COLO668 (cell line): ENCODE measurements at regions not wholly inside any gene's neighbourhood (a gene's known extent, or its start where the extent isn't known, plus 50 kb on each side); places are given as distances from the start of the nearest gene placed in this dataset.
"Not testable (repeated sequence)": the region's sequence is repeated elsewhere in the genome, so short reads cannot be mapped to it uniquely, and the experiment has no call there.

Experiments
- DNase-seq: peaks from one replicate; lab custom pipeline; 2025; ENCODE audit not compliant: unreplicated experiment; lab: John Stamatoyannopoulos, UW

DNA sequence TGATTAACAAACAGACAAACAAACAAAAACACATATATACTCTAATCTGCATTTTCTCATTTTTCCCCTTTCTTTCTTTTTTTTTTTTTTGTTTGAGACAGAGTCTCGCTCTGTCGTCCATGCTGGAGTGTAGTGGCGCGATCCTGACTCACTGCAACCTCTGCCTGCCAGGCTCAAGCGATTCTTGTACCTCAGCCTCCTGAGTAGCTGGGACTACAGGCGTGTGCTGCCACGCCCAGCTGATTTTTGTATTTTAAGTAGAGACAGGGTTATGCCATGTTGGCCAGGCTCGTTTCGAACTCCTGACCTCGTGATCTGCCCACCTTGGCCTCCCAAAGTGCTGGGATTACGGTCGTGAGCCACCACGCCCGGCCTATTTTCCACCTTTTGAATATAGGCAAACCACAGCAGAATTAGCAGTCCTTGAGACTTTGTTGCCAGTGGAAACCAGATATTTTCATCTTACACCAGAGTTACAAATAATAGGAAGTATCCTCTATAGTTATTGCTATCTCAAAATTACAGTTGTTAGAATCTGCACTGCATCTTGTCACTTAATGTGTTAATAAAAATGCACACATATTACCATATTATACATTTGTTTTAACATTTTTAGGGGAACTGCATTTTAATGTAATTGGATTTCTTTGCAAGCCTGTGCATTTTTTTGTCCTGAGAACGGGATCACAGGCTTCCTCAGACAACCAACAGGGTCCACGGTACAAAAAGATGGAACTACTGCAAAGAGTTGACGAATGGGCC, 208.2 kb upstream of the ZNF217 start:
- DNase-seq, result no peak

DNA sequence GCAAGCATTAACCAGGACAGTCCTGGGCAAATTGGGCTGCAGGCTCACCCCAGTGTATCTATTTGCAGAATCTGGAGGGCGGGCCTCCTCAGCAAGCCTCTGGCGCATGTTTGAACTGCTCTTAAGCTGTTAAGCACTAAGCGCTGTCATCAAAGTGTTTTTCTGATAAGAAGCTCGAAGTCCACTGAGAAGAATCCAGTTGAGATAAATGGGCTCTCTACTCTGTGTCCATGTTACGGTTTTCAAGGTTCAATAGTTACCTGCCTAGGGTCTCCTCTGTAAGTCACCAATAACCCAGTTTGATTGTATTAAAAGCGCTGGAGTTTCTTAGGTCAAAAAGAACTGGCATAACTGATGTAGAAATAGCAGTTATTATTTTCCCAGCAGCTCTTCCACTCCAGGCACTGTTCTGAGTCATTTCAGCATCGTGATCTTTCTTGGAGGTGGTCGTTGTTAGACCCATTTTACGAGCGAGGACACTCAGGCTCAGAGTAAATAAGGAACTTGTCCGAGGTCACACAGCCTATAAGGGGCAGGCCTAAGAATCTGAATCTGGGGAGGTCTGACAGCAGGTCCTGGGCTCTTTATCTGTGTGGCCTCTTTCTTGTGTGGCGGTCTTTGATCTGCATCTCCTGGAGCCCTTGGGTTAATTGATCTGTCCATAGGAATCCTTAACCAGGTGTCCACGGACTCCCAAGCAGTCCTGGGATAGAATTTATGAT, 207.4 kb upstream of the ZNF217 start:
- no peak for DNase-seq

DNA sequence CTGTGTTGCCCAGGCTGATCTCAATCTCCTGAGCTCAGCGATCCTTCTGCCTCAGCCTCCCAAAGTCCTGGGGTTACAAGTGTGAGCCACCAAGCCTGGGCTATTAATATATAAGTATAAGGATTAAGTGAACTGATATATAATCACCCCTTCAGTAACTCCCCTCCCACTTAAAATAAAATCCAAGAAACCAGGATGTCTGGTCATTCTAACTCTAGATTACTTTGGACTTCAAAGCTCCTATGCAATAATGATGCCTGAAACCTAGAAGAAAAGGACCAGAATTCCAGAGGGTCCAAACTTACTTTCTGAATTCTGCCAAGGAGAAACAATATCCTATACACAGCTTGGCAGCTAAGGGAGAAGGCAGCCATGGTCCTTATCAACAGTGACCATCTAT, 206.8 kb upstream of the ZNF217 start:
- DNase-seq, result no peak

DNA sequence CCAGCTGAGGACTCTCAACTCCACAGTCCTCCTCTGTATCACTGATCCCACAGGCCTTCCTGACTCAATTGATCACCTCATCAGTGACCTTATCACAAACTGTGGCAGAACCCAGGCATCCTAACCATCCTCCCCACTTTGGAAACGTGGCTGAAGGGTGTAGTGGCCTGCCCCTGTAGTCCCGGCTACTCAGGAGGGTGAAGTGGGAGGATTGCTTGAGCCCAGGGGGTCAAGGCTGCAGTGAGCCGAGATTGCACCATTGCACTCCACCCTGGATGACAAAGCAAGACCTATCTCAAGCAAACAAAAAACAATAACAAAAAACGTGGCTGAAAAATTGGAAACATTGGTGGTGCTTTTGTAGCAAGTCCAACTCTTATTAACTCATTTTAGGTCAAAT, 203.4 kb upstream of the ZNF217 start:
- DNase-seq, result no peak

DNA sequence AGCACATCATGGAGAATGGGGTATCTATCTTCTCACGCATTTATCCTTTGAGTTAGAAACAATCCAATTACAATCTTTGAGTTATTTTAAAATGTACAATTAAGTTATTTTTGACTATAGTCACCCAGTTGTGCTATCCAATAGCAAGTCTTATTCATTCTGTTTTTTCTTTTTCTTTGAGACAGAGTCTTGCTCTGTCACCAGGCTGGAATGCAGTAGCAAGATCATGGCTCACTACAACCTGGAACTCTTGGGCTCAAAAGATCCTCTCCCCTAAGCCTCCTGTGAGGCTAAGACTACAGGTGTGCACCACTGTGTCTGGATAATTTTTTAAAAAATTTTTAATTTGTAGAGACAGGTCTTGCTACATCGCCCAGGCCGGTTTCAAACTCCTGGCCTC, 201.5 kb upstream of the ZNF217 start:
- no peak for DNase-seq

DNA sequence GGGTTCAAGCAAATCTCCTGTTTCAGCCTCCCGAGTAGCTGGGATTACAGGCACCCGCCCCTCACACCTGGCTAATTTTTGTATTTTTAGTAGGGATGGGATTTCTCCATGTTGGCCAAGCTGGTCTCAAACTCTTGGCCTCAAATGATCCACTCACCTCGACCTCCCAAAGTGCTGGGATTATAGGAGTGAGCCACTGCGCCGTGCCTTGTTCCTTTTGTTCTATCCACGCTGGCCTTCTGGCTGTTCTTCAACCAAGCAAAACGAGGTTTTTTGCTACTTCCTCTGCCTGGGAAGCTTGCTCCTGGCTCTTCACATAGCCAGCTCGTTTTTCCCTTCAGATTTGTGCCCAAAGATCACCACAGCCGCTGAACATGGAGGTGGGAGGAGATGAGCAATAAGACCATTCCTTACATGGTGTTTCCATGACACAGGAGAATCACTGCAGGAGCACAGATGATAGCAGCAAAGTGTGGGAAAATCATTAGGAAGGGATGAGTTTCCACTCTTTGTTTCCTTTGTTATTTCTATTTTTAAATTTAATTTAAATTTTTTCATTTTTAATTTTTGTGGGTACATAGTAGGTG, 201.0 kb upstream of the ZNF217 start:
- DNase-seq, result no peak

DNA sequence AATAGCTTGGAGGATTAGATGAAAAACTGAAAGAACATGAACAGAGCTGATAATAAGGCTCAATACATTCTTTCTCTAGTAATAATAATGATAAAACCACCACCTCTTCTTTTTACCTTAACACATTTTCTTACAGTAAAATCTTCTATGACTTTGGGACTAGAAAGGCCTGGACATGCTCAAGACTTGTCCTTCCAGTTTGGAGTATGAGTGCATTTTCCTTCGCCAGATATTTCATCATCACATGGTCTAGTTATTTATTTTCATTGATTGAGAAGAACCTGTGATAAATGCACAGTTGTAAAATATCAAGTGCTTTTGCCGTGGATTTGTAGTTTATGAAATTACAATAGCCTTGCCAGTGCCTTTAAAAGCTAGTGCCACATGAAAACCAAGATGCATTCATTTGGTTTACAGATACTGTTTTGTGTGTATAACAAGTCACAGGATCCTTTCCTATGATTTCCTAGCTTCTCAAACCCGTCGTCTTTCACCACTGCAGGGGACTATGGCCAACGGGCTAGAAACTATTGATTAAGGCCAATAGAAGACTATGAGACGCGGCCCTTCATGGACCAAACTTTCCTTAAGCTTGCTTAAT, 200.2 kb upstream of the ZNF217 start:
- DNase-seq, result no peak

DNA sequence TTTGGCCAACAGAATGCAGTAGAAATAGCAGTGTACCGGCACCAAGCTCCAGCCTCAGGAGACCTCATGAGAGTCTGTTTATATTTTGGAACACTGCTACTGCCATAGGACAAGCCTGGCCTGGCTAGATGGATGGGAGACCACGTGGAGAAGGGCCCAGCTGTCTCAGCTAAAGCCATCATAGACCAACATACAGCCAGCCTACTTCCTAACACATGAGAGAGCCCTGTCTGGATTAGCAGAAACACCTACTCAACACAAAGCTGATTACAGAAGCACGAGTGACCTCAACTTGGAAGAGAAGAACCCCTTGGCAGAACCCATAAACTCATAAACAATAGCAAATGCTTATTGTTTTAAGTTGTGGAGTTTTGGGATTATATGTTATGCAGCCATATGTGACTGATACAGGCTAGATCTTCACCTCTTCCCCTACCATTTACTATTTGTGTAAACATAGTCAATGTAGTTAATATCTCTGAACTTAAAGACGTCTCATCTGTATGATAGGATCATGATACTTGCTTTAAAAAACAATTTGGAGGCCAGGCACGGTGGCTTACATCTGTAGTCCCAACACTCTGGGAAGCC, 199.4 kb upstream of the ZNF217 start:
- no peak for DNase-seq

DNA sequence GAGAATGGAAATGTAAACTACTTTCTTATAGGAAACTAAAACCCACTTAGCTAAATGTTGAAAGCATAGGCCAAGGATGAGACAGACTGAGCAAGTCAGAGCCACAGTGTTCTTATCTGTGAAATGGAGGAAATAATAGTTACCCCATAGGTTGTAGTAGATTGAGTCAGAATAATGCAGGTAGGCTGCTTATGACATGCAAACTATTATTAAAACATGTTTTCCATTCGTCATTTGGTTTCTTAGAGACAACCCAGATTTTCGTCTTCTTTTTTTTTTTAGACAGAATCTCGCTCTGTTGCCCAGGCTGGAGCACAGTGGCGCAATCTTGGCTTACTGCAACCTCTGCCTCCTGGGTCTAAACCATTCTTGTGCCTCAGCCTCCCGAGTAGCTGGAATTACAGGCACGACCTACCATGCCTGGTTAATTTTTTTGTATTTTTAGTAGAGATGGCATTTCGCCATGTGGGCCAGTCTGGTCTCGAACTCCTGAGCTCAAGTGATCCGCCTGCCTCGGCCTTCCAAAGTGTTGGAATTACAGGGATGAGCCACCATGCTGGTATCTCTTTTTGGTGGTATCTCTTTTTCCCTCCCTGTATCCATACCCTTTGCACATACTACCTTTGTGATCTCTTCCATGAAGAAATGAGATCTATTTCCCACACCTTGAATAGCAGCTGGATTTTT, 196.5 kb upstream of the ZNF217 start:
- DNase-seq, result no peak

DNA sequence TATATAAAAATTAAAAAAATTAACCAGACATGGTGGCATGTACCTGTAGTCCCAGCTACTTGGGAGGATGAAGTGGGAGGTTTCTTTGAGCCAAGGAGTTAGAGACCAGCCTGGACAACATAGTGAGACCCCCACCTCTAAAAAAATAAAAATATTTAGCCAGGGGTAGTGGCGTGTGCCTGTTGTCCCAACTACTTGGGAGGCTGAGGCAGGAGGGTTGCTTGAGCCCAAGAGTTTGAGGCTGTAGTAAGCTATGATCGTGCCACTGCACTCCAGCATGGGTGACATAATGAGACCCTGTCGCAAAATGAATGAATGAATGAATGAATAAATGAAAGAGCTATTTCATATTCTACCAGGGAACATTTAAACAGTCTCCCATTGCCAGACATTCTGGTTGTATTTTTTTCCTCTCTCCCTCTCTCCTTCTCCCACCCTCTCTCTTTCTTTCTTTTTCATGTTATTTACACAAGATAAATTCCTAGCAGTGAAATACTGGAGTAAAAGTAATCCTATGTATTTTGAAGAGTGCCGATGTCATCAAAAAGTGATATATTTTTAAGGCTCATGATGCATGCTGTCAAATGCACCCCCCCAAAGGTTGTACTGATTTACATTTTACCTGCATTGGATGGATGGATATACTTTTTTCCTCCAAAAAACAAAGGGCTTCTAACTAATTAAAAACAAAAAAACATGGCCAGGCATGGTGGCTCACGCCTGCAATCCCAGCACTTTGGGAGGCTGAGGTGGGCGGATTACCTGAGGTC, 194.8 kb upstream of the ZNF217 start:
- no peak for DNase-seq

DNA sequence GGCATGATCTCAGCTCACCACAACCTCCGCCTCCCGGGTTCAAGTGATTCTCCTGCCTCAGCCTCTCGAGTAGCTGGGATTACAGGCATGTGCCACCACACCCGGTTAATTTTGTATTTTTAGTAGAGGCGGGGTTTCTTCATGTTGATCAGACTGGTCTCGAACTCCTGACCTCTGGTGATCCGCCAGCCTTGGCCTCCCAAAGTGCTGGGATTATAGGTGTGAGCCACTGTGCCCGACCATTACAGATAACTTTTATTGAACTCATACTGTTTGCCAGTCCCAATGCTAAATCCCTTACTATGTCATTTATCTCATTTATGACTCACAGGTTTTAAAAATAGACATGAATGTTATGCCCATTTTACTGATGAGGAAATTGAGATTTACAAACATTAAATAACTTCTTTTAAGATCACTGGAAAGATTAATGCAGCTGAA, 193.9 kb upstream of the ZNF217 start:
- DNase-seq, result not testable (repeated sequence)

DNA sequence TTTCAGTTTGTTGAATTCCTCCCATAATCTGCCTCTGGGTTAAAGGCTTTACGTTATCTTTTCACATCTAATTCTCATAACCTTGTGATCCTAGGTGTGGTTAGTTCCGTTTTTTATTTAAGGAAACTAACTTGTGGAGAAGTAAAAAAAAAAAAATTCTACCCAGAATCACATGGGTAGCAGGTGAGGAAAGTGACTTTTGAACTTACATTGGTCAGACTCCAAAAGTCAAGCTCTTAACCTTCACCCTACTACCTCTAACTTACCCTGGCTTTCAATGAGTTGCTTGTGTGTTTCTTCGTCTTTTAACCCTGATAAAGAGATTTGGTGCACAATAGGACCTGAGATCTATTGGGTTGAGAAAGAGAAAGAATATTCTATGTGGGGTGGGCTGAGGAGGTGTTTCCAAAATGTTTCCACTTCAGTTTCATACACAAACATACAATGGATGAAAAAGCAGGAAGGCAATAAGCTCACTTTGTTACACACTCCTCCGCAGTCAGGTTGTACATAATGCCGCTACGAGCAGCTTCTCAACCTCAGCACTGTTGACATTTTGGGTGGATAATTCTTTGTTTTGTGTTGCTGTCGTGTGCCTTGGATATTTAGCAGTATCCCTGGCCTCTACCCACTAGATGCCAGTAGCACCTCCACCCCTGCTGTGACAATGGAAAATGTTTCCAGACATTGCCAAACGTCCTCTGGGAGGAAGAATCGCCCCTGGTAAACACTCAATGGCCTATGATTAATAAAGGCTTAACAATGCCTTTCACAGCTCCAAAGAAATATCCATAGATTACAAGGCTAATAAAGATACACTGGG, 193.0 kb upstream of the ZNF217 start:
- DNase-seq, result peak; percentile 14

DNA sequence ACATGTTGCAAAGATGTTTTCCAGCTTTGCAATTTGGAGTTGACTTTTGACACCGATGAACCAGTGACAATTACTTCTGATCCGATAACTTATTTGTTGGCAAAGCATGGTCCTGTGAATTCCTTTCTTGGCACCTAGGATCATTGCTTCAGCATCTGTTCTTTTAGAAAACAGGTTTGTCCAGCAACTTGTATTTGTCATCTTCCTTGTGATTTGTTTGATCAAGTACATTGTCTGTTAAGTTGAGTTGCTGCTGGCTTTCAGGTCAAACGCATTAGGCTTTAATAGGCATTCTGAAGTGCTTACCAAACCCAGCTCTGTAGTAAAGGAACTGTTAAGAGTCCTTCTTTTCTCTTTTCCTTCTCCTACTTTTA, 192.4 kb upstream of the ZNF217 start:
- no peak for DNase-seq

DNA sequence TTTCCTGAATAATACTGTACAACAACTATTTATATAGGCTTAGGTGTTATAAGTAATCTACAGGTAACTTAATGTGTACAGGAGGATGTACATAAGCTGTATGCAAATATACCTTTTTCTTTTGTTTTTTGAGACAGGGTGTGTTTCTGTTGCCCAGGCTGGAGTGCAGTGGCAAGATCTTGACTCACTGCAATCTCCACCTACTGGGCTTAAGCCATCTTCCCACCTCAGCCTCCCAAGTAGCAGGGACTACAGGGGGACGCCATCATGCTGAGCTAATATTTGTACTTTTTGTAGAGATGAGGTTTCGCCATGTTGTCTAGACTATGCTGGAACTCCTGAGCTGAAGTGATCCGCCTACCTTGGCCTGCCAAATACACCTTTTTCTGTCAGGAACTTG, 191.7 kb upstream of the ZNF217 start:
- no peak for DNase-seq

DNA sequence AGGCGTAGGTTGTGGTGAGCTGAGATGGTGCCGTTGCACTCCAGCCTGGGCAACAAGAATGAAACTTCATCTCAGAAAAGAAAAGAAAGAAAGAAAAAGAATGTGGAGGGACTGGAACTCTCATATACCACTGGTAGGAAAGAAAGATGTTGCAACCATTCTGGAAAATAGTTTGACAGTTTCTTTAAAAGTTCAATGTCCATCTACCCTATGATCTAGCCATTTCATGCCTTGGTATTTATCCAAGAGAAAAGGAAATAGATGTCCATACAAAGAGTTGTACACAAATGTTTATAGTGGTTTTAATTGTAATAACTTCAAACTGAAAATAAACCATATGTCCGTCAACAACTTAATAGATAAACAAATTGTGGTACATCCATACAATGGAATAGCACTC, 190.1 kb upstream of the ZNF217 start:
- DNase-seq, result no peak

DNA sequence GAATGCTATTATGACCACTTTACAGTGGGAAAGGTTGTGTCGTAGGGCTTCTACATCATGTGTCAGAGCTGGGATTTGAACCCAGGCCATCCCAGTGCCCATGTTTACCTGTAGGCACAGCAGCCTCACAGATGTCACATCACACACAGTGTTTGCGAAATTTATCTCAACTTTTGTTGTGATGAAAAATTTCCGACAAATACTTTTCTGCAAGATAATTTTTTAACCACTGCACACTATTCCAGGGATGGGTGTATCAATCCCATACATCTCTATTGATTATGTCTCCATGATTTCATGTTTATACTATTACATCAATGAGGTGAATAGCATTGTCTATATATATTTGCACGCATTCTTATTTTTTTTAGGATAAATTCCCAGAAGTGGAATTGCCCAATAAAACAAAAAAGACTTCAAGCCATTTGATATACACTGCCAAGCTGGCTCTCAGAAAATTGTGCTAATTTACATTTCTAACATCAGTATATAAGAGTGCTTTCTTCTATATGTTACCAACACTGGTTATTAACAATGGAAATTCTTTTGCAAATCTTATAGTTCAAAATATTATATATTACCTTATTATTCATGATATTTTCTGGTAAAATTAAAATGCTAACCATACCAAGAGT, 189.1 kb upstream of the ZNF217 start:
- no peak for DNase-seq

DNA sequence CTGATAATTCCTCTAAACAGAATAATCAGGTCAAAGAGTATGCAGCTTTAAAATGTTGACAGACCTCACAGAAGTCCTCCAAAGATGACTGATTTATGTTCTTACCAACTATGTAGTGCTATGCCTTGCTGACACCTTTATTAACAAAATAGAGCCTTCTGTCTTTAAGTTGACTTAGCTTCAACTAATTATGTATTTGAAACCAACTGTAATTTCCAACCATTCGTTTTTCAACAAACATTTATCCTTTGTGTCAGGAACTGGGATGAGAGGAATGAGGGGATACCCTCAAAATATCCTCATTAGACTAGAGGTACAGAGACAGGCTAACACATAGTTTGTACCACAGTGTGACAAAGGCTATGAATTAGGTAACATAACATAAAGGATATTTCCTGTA, 186.2 kb upstream of the ZNF217 start:
- no peak for DNase-seq

DNA sequence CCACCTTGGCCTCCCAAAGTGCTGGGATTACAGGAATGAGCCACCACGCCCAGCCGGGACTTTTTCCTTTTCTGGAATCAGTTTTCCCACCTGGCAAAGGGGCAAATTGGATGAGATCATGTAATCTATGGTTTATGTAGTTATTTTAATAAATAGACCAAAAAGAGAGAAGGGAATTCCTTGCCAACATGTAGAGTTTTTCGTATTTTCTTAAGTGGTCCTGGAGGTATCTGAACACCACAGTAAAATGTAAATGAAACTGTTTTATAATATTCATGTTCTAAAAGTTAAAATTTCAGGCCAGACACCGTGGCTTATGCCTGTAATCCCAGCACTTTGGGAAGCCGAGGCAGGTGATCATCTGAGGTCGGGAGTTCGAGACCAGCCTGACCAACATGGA, 185.1 kb upstream of the ZNF217 start:
- no peak for DNase-seq

DNA sequence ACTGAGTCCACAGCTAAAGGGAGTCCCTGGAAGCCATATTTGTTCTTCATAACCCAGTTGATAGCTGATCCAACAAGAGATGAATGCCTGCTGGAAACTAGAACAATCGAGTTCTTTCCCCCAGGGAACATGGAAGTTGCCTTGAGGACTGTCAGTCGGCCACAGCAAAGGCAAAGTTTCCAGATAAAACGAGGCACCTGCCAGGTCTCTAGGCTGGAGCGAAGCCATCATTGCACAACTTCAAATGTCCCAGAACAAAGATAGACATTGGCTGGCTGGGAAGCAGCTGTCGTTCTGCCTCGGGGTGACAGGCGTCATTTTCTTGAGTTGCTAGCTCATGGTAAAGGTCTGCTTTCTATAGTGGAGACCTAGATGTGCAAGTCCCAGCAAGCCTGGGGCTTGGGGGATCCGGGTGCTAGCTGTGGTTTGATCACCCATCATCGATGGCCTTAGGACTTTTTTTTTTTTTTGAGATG, 184.4 kb upstream of the ZNF217 start:
- no peak for DNase-seq
